ENCODE measurements at regions not wholly inside any gene's neighbourhood (a gene's known extent, or its start where the extent isn't known, plus 50 kb on each side); places are given as distances from the start of the nearest gene placed in this dataset.

DNA sequence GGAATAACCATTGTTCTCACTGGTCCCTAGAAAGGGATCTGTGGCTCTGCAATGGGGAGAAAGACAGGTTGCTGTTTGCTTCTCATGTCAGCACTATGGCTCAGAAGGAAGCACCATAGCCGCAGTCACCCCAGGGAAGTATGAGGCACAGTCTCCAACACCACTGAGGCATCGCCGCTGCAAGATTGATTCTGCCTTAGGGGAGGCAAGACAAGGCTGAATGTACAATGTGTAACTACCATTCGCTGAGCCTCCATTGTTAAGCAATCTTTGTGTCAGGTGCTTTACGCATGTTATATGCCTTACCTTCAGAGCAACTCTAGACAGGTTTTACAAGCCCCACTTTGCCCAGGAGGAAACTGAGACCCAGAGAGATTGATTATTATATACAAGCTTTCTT, 100.7 kb upstream of the KCNMB2 start:
- Mint-ChIP-seq H3K36me3 (no peaks in the 10 kb centered on the region), H3K27me3 (no peaks in the 10 kb centered on the region), H3K27ac (no peak overlapping the region), H3K4me3 (no peak overlapping the region), H3K4me1 (no peaks in the 10 kb centered on the region), H3K9me3 (no peaks in the 10 kb centered on the region)
- CTCF ChIA-PET, result interaction anchor here (1.4 to 2.3 kb wide), 2 partner anchors 10 to 531 kb away, joined by 5 to 7 read pairs; no protein-coding TSS in a partner anchor
- DNase-seq, result no peak

DNA sequence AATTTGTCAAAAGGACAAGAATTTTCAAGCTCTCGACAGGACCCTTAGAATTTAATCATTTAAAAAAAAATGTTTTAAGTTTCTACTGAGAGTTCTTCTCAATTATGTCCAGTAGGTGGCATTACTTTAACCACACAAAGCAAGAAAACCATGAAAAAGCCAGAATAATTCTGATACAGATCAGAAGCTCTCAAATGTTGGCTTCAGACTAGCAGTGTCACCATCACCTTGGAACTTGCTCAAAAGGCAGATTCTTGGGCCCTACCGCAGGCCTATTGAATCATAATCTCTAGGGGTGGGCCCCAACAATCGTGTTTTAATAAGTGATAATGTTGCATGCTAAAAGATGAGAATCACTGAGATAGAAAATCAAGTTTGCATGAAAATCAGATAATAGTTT, 99.5 kb upstream of the KCNMB2 start:
- no peak for DNase-seq
- Mint-ChIP-seq H3K36me3 (no peaks in the 10 kb centered on the region), H3K27me3 (no peaks in the 10 kb centered on the region), H3K9me3 (no peaks in the 10 kb centered on the region), H3K27ac (no peak overlapping the region), H3K4me1 (no peaks in the 10 kb centered on the region), H3K4me3 (no peak overlapping the region)
- CTCF ChIA-PET, result interaction anchor here (0.8 to 2.3 kb wide), 3 partner anchors 9 to 530 kb away, joined by 3 to 7 read pairs (median 5); no protein-coding TSS in a partner anchor

DNA sequence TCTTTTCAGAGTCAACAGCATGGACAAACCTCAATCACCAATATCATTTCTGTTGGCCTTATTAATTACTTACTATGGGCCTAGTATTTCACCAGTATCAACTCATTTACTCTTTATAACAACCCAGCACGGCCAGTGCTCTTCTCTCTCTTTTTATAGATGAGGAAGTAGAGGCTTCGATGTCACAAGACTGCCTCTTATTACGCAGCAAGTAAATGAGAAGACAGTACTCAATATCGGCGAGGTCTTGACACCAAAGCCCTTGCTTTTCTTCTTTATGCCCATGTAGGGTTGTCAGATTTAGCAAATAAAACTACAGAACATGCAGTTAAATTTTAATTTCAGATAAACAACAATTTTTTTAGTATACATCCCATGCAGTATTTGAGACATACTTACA, 99.0 kb upstream of the KCNMB2 start:
- no peak overlapping the region for H3K4me3 Mint-ChIP-seq
- no peak for DNase-seq
- CTCF ChIA-PET, result interaction anchor here (0.8 to 1.4 kb wide), 2 partner anchors 9 to 12 kb away, joined by 3 to 5 read pairs; no protein-coding TSS in a partner anchor
- H3K4me1 Mint-ChIP-seq, result no peaks in the 10 kb centered on the region
- H3K27me3 Mint-ChIP-seq, result no peaks in the 10 kb centered on the region
- no peak overlapping the region for H3K27ac Mint-ChIP-seq
- no peaks in the 10 kb centered on the region for H3K36me3 Mint-ChIP-seq
- H3K9me3 Mint-ChIP-seq, result no peaks in the 10 kb centered on the region

- Mint-ChIP-seq H3K27me3 (no peaks in the 10 kb centered on the region), H3K9me3 (no peaks in the 10 kb centered on the region), H3K4me1 (no peaks in the 10 kb centered on the region), H3K27ac (no peak overlapping the region), H3K36me3 (no peaks in the 10 kb centered on the region), H3K4me3 (no peak overlapping the region)
- DNase-seq, result no peak
- CTCF ChIA-PET, result no interaction called here
Observed at GRCh38 chr3:178439504-178439903, 96.7 kb upstream of the KCNMB2 start.

DNA sequence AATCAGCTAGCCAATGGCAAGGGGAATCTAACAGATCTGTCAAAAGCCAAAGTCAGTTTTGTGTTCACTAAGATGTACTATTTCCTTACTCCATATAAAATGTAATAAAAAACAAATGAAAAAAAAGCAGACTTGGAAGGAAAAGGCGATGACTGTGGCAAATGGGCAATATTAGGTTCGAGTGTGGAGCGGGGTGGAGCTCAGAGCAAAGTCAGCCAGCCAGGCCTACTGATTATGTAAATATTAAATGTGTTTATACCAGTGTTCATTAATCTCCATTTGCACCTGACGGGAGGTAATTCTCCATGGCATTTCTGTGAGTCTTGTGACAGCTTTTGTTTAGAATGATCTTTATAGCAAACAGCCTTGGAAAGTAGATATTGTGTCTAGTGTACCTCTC, 96.2 kb upstream of the KCNMB2 start:
- Mint-ChIP-seq H3K27me3 (no peaks in the 10 kb centered on the region), H3K4me1 (no peaks in the 10 kb centered on the region), H3K27ac (no peak overlapping the region), H3K36me3 (no peaks in the 10 kb centered on the region), H3K9me3 (no peaks in the 10 kb centered on the region), H3K4me3 (no peak overlapping the region)
- CTCF ChIA-PET, result no interaction called here
- no peak for DNase-seq

DNA sequence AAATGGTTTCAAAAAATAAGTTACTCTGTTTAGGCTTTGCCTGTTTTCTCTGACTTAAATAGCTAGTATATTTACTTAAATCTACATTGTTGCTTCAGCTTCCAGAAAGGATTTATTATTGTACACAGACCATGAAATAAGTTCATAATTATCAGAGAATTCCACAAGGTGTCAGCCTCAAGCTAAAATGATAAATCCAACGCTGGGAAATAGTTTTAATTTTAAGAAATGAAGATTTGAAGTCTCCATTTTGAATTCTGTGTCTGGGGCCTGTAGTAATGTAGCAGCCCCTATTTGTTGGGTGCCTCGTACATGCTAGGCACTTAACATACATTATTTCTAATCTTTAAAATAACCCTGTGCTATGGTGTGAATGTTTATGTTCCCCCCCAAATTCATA, 92.6 kb upstream of the KCNMB2 start:
- Mint-ChIP-seq H3K27me3 (no peaks in the 10 kb centered on the region), H3K4me1 (no peaks in the 10 kb centered on the region), H3K4me3 (no peak overlapping the region), H3K27ac (no peak overlapping the region), H3K36me3 (no peaks in the 10 kb centered on the region), H3K9me3 (no peaks in the 10 kb centered on the region)
- CTCF ChIA-PET, result no interaction called here
- no peak for DNase-seq

DNA sequence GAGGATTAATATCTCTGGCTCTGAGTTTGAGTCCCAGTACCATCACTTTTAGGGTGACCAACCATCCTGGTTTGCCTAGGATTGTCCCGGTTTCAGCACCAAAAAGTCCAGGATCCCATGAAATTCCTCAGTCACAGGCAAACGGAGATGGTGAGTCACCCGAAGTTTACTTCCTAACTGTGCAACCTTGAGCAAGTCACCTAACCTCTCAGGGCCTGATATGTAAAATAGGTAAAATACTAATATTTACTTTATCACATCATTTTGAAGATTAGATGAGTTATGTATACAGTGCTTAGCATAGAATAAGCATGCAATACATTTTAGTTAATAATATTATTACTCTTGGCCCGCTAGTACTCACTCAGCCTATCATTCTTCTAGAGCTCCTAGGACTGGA, 91.1 kb upstream of the KCNMB2 start:
- H3K4me1 Mint-ChIP-seq, result no peaks in the 10 kb centered on the region
- H3K27me3 Mint-ChIP-seq, result no peaks in the 10 kb centered on the region
- DNase-seq, result no peak
- no peaks in the 10 kb centered on the region for H3K9me3 Mint-ChIP-seq
- H3K27ac Mint-ChIP-seq, result no peak overlapping the region
- no peak overlapping the region for H3K4me3 Mint-ChIP-seq
- CTCF ChIA-PET, result interaction anchor here (1.1 kb wide), 1 partner anchor 8 kb away, joined by 3 read pairs; no protein-coding TSS in a partner anchor
- no peaks in the 10 kb centered on the region for H3K36me3 Mint-ChIP-seq

- no peaks in the 10 kb centered on the region for H3K27me3 Mint-ChIP-seq
- no peak overlapping the region for H3K4me3 Mint-ChIP-seq
- H3K9me3 Mint-ChIP-seq, result no peaks in the 10 kb centered on the region
- H3K36me3 Mint-ChIP-seq, result no peaks in the 10 kb centered on the region
- no peak for DNase-seq
- H3K4me1 Mint-ChIP-seq, result no peaks in the 10 kb centered on the region
- H3K27ac Mint-ChIP-seq, result no peak overlapping the region
- CTCF ChIA-PET, result interaction anchor here (1.1 kb wide), 1 partner anchor 9 kb away, joined by 3 read pairs; no protein-coding TSS in a partner anchor
Observed at GRCh38 chr3:178446059-178446458, 90.2 kb upstream of the KCNMB2 start.

- Mint-ChIP-seq H3K4me3 (no peak overlapping the region), H3K27me3 (no peaks in the 10 kb centered on the region), H3K9me3 (no peaks in the 10 kb centered on the region), H3K4me1 (no peaks in the 10 kb centered on the region), H3K36me3 (no peaks in the 10 kb centered on the region), H3K27ac (no peak overlapping the region)
- CTCF ChIA-PET, result no interaction called here
- no peak for DNase-seq
Observed at GRCh38 chr3:178450476-178450875, 85.8 kb upstream of the KCNMB2 start.

- Mint-ChIP-seq H3K27me3 (no peaks in the 10 kb centered on the region), H3K4me1 (no peaks in the 10 kb centered on the region), H3K36me3 (no peaks in the 10 kb centered on the region), H3K4me3 (no peak overlapping the region), H3K9me3 (no peaks in the 10 kb centered on the region), H3K27ac (no peak overlapping the region)
- CTCF ChIA-PET, result no interaction called here
- no peak for DNase-seq
Observed at GRCh38 chr3:178451799-178452198, 84.4 kb upstream of the KCNMB2 start.

DNA sequence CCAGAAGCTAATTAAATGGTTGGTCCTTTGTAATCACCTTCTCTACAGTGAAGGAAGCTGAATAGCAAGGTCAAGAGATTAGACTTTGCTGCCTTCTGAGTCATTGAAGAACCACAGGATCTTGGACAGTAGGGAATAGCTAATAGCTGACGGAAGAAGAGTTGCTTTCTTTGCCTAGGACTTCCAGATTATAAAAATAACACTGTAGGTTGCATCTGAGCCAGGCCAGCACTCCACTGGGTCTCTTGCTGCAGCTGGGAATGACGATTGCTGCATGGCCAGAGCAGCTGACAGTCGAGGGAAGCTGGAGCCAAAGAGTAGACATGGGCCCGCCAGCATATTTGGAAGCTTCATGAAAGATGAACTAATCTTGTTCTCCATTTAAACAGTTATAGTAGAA, 81.5 kb upstream of the KCNMB2 start:
- Mint-ChIP-seq H3K4me1 (no peaks in the 10 kb centered on the region), H3K27me3 (no peaks in the 10 kb centered on the region), H3K4me3 (no peak overlapping the region), H3K9me3 (no peaks in the 10 kb centered on the region), H3K36me3 (no peaks in the 10 kb centered on the region), H3K27ac (no peak overlapping the region)
- CTCF ChIA-PET, result no interaction called here
- no peak for DNase-seq

DNA sequence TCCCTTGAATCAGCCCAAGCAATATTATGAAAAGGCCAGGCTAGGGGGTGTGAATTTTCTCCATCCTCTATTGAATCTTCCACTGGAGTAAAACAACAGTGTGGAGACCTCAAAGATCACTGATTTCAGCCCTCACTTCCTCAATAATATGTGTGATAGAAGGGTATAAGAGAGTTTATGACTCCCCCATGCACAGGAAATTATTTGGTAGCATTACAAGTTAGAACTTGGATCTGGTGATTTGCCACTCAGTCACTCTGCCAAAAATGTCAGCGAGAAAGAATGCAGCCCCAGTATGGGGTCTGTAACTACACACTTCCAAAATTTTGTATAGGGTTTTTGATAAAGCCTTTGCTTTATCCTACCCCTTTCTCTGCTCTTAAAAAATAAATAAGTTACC, 81.0 kb upstream of the KCNMB2 start:
- Mint-ChIP-seq H3K9me3 (no peaks in the 10 kb centered on the region), H3K27ac (no peak overlapping the region), H3K27me3 (no peaks in the 10 kb centered on the region), H3K4me3 (no peak overlapping the region), H3K4me1 (no peaks in the 10 kb centered on the region), H3K36me3 (no peaks in the 10 kb centered on the region)
- CTCF ChIA-PET, result no interaction called here
- DNase-seq, result no peak

- DNase-seq, result no peak
- CTCF ChIA-PET, result no interaction called here
- Mint-ChIP-seq H3K4me3 (no peak overlapping the region), H3K27ac (no peak overlapping the region), H3K9me3 (no peaks in the 10 kb centered on the region), H3K4me1 (no peaks in the 10 kb centered on the region), H3K36me3 (no peaks in the 10 kb centered on the region), H3K27me3 (no peaks in the 10 kb centered on the region)
Observed at GRCh38 chr3:178455946-178456345, 80.3 kb upstream of the KCNMB2 start.

DNA sequence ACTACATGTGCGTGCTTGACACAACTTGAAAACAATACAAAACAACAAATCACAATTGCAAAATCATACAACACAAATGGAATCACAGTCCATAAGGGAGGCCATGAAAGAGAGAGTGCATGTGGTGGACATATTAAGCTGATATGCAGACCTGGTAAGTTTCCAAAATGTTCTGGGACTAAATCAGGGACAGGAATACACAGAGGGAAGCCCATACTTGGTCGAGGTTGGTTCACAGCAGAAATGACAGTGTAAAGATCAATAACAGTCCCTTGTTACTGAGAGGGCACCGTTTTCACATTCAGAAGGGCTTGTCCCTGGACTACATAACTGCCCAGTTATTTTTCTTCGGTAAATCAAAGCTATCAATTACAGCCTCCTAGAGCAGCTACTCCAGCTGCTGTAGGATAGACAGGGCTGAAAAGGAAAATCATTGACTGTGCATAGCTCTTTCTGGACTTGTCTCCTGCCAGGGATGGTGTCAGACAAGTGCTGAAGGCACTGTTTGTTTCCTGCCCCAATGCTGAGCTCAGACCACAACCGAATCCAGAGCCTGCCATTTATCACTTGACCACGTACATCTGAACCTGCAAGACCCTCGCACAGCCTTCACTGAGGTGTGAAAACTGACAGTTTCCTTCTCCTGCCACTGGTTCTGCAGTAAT, 79.5 kb upstream of the KCNMB2 start:
- DNase-seq, result no peak
- Mint-ChIP-seq H3K27ac (no peak overlapping the region), H3K36me3 (no peaks in the 10 kb centered on the region), H3K27me3 (no peaks in the 10 kb centered on the region), H3K4me3 (no peak overlapping the region), H3K9me3 (no peaks in the 10 kb centered on the region), H3K4me1 (no peaks in the 10 kb centered on the region)
- CTCF ChIA-PET, result no interaction called here

- CTCF ChIA-PET, result no interaction called here
- DNase-seq, result no peak
- Mint-ChIP-seq H3K36me3 (no peaks in the 10 kb centered on the region), H3K27ac (no peak overlapping the region), H3K4me3 (no peak overlapping the region), H3K4me1 (no peaks in the 10 kb centered on the region), H3K9me3 (no peaks in the 10 kb centered on the region), H3K27me3 (no peaks in the 10 kb centered on the region)
Observed at GRCh38 chr3:178457511-178457910, 78.7 kb upstream of the KCNMB2 start.
